ENCODE measurements at regions not wholly inside any gene's neighbourhood (a gene's known extent, or its start where the extent isn't known, plus 50 kb on each side); places are given as distances from the start of the nearest gene placed in this dataset.

DNA sequence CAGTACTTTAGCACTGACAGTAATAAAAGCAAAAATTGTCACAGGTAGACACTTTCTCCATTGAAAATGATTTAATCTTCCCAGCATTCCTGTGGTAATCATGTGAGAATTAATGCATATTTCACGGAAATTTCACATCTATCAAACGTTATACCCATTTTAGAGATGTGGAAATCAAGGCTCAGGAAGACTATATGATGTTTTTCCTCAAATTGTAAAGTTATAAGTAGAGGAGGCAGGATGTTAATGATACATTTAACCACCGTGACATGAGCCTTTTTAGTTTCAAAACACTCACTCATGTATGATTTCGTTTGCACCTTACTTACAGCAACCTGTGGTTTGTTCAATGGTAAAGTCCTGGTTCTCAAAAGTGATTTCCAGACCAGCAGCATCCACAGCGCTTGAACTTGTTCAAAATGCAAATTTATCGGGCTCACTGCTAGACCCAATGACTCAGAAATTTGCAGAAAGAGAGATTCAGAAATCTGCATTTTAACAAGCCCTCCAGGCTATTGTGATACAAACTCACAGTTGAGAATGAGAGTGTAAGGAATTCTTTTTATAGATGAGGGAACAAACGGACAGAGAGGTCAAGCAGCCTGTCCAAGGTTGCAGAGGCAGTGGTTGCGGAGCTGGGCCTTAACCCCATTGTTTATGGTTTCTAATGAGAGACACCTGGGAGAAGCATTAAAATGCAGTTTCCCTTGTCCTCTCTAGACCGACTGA lies 654.8 kb upstream of the TBX3 start:
- no peak overlapping the region for H3K9ac ChIP-seq (ENCODE audit: insufficient read depth in 1 of 2, low read depth in 2 of 2, low read length in 2 of 2)
- TF ChIP-seq RBM25 (IDR thresholded peaks at IDR 0.05; ENCODE audit: low read depth, low read length, severe bottlenecking) (peak; percentile 66), HDAC6 (IDR thresholded peaks at IDR 0.05; ENCODE audit: low read depth, low read length) (no peak)
- no peak overlapping the region for H3K4me2 ChIP-seq (ENCODE audit: insufficient read depth, low read length)
- in situ Hi-C loops (cut with MboI) (no loop called here), intact Hi-C loops (cut with micrococcal nuclease) (no loop called here)
- H3K36me3 ChIP-seq (ENCODE audit: control insufficient read depth, insufficient read depth, low read length), result no peaks in the 10 kb centered on the region
- no peaks in the 10 kb centered on the region for H3K79me2 ChIP-seq (ENCODE audit: control insufficient read depth, insufficient read depth, low read length)
- 0% methylated on average over 9 of the region's 9 CpGs for WGBS (ENCODE audit: insufficient coverage, low coverage, missing lambda C conversion rate)
- ChIA-PET CTCF (ENCODE audit: low intra/inter-chr PET ratio) (no interaction called here), POLR2A (interaction anchor here (0.7 kb wide), 1 partner anchor 35 kb away, joined by 3 read pairs; no protein-coding TSS in a partner anchor)
- no peak overlapping the region for H3K27ac ChIP-seq (ENCODE audit: extremely low read depth, low read depth, low read length)
- H2AFZ ChIP-seq (ENCODE audit: low read depth, low read length), result no peak overlapping the region
- ATAC-seq (no peak), FAIRE-seq (no peak), DNase-seq (ENCODE audit: extremely low read depth in 1 of 4, low spot score in 3 of 4) (no peak)
- no peaks in the 10 kb centered on the region for H3K9me1 ChIP-seq (ENCODE audit: control insufficient read depth, insufficient read depth, low read length)
- H3K27me3 ChIP-seq (ENCODE audit: control insufficient read depth in 2 of 2, insufficient read depth in 2 of 2, low read length in 2 of 2), result peaks cover 0 to 8% of the 10 kb centered on the region in 2 experiments; a peak in 1 of 5 replicates
- H3K4me1 ChIP-seq (replicated peaks in 1 of 2; ENCODE audit: control insufficient read depth in 2 of 2, insufficient read depth in 2 of 2, low read length in 2 of 2), result no peaks in the 10 kb centered on the region
- no peaks in the 10 kb centered on the region for H3K9me3 ChIP-seq (replicated peaks; ENCODE audit: control insufficient read depth, insufficient read depth, low read depth, low read length)
- no TSS peak for BruUV-seq (replicated peaks)
- no peaks in the 10 kb centered on the region; the same call in 1 of the 2 replicates for H4K20me1 ChIP-seq (replicated peaks; ENCODE audit: control insufficient read depth, insufficient read depth, low read length)
- H3K4me3 ChIP-seq, result no peak overlapping the region

DNA sequence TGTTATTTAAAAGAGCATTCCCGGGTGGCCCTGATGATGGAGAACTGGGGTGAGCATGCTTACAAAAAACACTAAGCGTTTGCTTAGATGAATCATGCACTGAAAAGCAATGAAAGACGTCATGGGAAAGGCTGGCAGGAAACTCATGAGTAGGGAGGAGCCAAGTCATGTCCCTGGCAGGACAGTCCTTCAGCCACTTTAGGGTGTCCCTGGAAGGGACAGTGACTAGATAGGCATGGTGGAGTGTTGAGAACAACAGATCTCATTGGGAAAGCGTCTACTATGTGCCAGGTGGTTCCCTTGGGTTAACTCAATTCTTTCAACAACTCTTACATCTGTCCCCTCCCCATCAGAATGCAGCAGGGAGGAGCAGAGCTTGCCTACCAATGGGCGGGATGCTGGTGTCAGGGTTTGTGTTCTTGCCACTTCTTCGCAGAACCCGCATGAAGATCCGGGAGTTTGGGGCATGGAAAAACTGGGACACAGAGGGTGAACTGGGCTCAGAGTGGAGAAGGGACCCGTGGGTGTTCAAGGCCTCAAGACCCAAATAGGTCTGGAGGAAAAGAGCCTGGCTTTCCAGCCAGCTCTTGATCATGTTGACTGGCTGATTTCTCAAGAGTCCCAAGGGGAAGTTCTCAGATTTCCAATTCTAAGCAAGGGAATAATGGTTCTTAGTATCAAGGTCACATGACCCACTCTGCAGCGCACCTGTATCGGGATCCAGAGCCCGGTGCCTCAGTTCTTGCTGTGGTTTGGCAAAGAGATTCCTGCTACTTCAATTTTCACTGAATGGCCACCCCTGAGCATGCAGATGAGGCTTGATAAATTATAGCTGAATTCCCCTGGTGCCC lies 653.9 kb upstream of the TBX3 start:
- no TSS peak for BruUV-seq (replicated peaks)
- ATAC-seq (no peak), FAIRE-seq (no peak), DNase-seq (ENCODE audit: extremely low read depth in 1 of 4, low spot score in 3 of 4) (peak in 1 of 4 experiments; percentile 2)
- no peak overlapping the region for H2AFZ ChIP-seq (ENCODE audit: low read depth, low read length)
- WGBS (ENCODE audit: insufficient coverage, low coverage, missing lambda C conversion rate), result under 1% methylated on average over 12 of the region's 12 CpGs
- no peak overlapping the region for H3K4me2 ChIP-seq (ENCODE audit: insufficient read depth, low read length)
- H3K4me3 ChIP-seq, result no peak overlapping the region
- H3K36me3 ChIP-seq (ENCODE audit: control insufficient read depth, insufficient read depth, low read length), result no peaks in the 10 kb centered on the region
- H3K9ac ChIP-seq (ENCODE audit: insufficient read depth in 1 of 2, low read depth in 2 of 2, low read length in 2 of 2), result no peak overlapping the region
- peaks cover 0 to 8% of the 10 kb centered on the region in 2 experiments; a peak in 1 of 5 replicates for H3K27me3 ChIP-seq (ENCODE audit: control insufficient read depth in 2 of 2, insufficient read depth in 2 of 2, low read length in 2 of 2)
- intact Hi-C loops (cut with micrococcal nuclease) (no loop called here), in situ Hi-C loops (cut with MboI) (no loop called here)
- no peak overlapping the region for H3K27ac ChIP-seq (ENCODE audit: extremely low read depth, low read depth, low read length)
- H4K20me1 ChIP-seq (replicated peaks; ENCODE audit: control insufficient read depth, insufficient read depth, low read length), result no peaks in the 10 kb centered on the region; the same call in 1 of the 2 replicates
- CTCF ChIA-PET (ENCODE audit: low intra/inter-chr PET ratio), result no interaction called here
- H3K79me2 ChIP-seq (ENCODE audit: control insufficient read depth, insufficient read depth, low read length), result no peaks in the 10 kb centered on the region
- no peaks in the 10 kb centered on the region for H3K4me1 ChIP-seq (replicated peaks in 1 of 2; ENCODE audit: control insufficient read depth in 2 of 2, insufficient read depth in 2 of 2, low read length in 2 of 2)
- H3K9me3 ChIP-seq (replicated peaks; ENCODE audit: control insufficient read depth, insufficient read depth, low read depth, low read length), result no peaks in the 10 kb centered on the region
- TF ChIP-seq RBM17 (IDR thresholded peaks at IDR 0.05; ENCODE audit: borderline replicate concordance, low read depth, low read length), result no peak
- peak; percentile 68 for TF ChIP-seq TFE3 (CRISPR knock-in tag; IDR thresholded peaks at IDR 0.05)
- no peak for TF ChIP-seq NUFIP1 (IDR thresholded peaks at IDR 0.05; ENCODE audit: partially characterized antibody)
- TF ChIP-seq THAP7 (CRISPR knock-in tag; IDR thresholded peaks at IDR 0.05), result no peak
- no peak for TF ChIP-seq FOXO4 (CRISPR knock-in tag; IDR thresholded peaks at IDR 0.05)
- no peaks in the 10 kb centered on the region for H3K9me1 ChIP-seq (ENCODE audit: control insufficient read depth, insufficient read depth, low read length)
- POLR2A ChIA-PET, result interaction anchor here (0.6 to 0.7 kb wide), 3 partner anchors 34 to 1127 kb away, joined by 3 to 4 read pairs (median 3); no protein-coding TSS in a partner anchor

Measured in K562 (cell line).